RWPE2 (cell line): ENCODE measurements at regions not wholly inside any gene's neighbourhood (a gene's known extent, or its start where the extent isn't known, plus 50 kb on each side); places are given as distances from the start of the nearest gene placed in this dataset.

Source experiments
- ATAC-seq: fragments of 200-7000 bp; cut with Tn5 transposase; 3 replicates; pipeline ENCODE4 v1.9.1; 2021; ENCODE audit warnings: low read depth
- DNase-seq: peaks from one replicate; pipeline ENCODE4 v3.0.0-alpha.2; 2020; ENCODE audit warnings: low spot score
- H3K27ac ChIP-seq: fragments of 450-650 bp; 2 replicates; pipeline ENCODE4 v1.5.1; 2017; ENCODE audit warnings: mild to moderate bottlenecking; ENCODE audit not compliant: poor library complexity, severe bottlenecking
- H3K27me3 ChIP-seq: fragments of 250-450 bp; sonication (Bioruptor Pico); 2 replicates; pipeline ENCODE4 v1.5.1; 2021; ENCODE audit warnings: mild to moderate bottlenecking, moderate library complexity; ENCODE audit not compliant: insufficient read depth, poor library complexity, severe bottlenecking
- H3K36me3 ChIP-seq: fragments of 250-450 bp; sonication (Bioruptor Pico); 2 replicates; pipeline ENCODE4 v1.5.1; 2020; ENCODE audit warnings: low read depth, mild to moderate bottlenecking, moderate library complexity
- H3K4me1 ChIP-seq: fragments of 250-450 bp; sonication (Bioruptor Pico); 2 replicates; pipeline ENCODE4 v1.5.1; 2021; ENCODE audit warnings: mild to moderate bottlenecking, moderate library complexity; ENCODE audit not compliant: insufficient read depth, poor library complexity, severe bottlenecking
- H3K4me3 ChIP-seq: fragments of 250-450 bp; sonication (Bioruptor Pico); 2 replicates; pipeline ENCODE4 v1.5.1; 2021; ENCODE audit warnings: mild to moderate bottlenecking, moderate library complexity; ENCODE audit not compliant: severe bottlenecking
- H3K9me3 ChIP-seq: fragments of 250-450 bp; sonication (Bioruptor Pico); 2 replicates; pipeline ENCODE4 v1.5.1; 2021; ENCODE audit warnings: mild to moderate bottlenecking, moderate library complexity; ENCODE audit not compliant: severe bottlenecking
- CTCF ChIP-seq: fragments of 450-650 bp; IDR thresholded peaks from one replicate; pipeline ENCODE4 v1.5.1; 2017; ENCODE audit warnings: mild to moderate bottlenecking, moderate library complexity; ENCODE audit not compliant: poor library complexity, severe bottlenecking

DNA sequence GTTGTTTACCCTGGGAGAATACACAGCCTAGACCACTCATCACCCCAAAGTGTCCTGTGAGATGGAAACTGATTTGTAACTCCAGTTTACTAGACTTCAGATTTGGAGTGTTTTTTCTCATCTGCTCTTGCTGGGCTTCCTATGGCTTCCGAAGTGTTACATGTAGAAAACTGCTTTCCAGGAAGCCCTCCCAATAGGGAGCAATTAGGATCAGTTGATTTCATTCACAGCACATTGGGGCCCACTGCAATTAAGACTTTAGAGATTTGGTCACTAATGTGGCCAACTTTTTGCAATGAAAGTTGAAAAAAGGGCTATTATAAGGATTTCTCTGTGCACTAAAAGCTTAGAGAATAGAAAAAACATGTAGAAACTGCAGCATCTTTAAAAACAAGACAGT is 656.6 kb upstream of the CHAC2 start:
- ATAC-seq: no peak
- no peak for TF ChIP-seq CTCF
- Histone ChIP-seq H3K9me3 (no peaks in the 10 kb centered on the region), H3K4me3 (no peak overlapping the region), H3K27ac (no peak overlapping the region), H3K4me1 (no peaks in the 10 kb centered on the region), H3K36me3 (no peaks in the 10 kb centered on the region), H3K27me3 (no peaks in the 10 kb centered on the region)
- DNase-seq: no peak

GRCh38 chr2:53108246-53108645 is 659.4 kb upstream of the CHAC2 start:
- no peaks in the 10 kb centered on the region for H3K9me3 ChIP-seq
- peaks cover 12% of the 10 kb centered on the region for H3K4me1 ChIP-seq
- DNase-seq (no peak), ATAC-seq (no peak)
- H3K27ac ChIP-seq: no peak overlapping the region
- TF ChIP-seq CTCF: no peak
- H3K4me3 ChIP-seq: no peak overlapping the region
- H3K27me3 ChIP-seq: no peaks in the 10 kb centered on the region
- no peaks in the 10 kb centered on the region for H3K36me3 ChIP-seq

DNA sequence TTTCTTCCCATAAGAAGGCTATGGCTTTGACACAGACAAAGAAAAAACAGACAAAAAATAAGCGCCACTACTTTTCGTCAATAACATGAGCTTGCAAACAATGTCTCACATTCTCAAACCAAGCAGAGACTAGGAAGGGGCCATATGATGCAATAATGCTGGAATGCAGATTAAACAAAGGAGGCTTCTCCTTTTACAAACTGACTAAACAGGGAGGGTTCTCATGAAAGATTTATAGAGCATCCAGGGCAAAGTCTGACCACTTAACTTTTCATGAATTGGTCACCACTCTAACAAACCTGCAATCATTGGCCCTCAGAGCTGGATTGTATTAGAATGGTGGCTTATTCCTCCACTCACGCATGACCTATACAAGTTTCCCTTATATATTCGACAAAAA is 663.3 kb upstream of the CHAC2 start:
- peak overlapping the region; percentile 37 for H3K27ac ChIP-seq
- ATAC-seq (peak; percentile 95), DNase-seq (no peak)
- no peak for TF ChIP-seq CTCF
- peaks cover 12% of the 10 kb centered on the region for H3K4me1 ChIP-seq
- no peaks in the 10 kb centered on the region for H3K27me3 ChIP-seq
- H3K4me3 ChIP-seq: no peak overlapping the region
- H3K36me3 ChIP-seq: no peaks in the 10 kb centered on the region
- H3K9me3 ChIP-seq: no peaks in the 10 kb centered on the region

DNA sequence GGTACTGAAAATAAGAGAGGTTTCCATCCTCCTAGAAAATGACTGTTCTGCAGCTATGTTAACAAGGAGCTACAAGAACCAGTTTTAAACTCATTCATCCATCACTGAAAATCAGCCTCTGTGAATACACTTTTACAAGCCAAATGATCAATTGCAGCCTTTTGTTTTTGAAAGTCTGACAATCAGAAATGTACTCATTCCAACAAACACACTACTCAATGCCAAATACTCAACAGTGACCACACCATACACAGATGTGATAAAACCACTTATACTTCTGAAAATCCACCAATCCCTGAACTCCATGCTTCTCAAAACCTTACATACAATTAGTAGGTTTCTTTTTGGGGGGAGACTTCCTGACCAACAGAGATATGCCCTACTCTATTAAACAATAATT is 663.9 kb upstream of the CHAC2 start:
- Histone ChIP-seq H3K4me1 (peaks cover 12% of the 10 kb centered on the region), H3K27me3 (no peaks in the 10 kb centered on the region), H3K27ac (peak overlapping the region; percentile 37), H3K36me3 (no peaks in the 10 kb centered on the region), H3K4me3 (no peak overlapping the region), H3K9me3 (no peaks in the 10 kb centered on the region)
- no peak for ATAC-seq
- no peak for DNase-seq
- TF ChIP-seq CTCF: no peak

- no peak overlapping the region for H3K4me3 ChIP-seq
- no peaks in the 10 kb centered on the region for H3K27me3 ChIP-seq
- H3K4me1 ChIP-seq: peaks cover under 1% of the 10 kb centered on the region
- H3K27ac ChIP-seq: no peak overlapping the region
- no peak for TF ChIP-seq CTCF
- no peak for ATAC-seq
- H3K36me3 ChIP-seq: no peaks in the 10 kb centered on the region
- H3K9me3 ChIP-seq: no peaks in the 10 kb centered on the region
- no peak for DNase-seq
Observed at GRCh38 chr2:53098696-53099078, 668.9 kb upstream of the CHAC2 start.
